Embryonic facial prominence (tissue), 1 donor: ENCODE measurements at regions not wholly inside any gene's neighbourhood (a gene's known extent, or its start where the extent isn't known, plus 50 kb on each side); places are given as distances from the start of the nearest gene placed in this dataset.

Experiments used
- DNase-seq: peaks from one replicate; pipeline ENCODE4 v3.0.0-alpha.2; 2016; ENCODE audit errors: extremely low spot score

- no peak for DNase-seq
Observed at GRCh38 chr15:98519767-98520550, 128.4 kb upstream of the IGF1R start.

DNA sequence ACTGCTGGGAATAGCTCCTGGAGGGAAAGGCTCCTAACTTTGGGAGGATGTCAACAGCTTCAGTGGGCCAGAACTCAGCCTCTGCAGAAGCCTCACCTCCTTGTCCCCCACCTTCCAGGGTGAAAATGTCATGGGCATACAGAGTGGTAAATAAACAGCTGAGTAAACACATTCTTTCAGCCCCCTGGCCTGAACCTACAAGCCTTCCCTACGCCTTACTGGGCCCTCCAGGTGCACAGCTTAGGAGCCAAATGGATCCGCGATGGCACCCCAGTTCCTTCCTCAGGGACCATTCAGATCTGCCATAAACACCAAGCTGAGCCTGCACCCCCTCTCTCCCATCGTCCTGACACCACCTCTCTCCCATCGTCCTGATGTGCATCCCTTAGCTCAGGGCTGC, 126.2 kb upstream of the IGF1R start:
- no peak for DNase-seq

DNA sequence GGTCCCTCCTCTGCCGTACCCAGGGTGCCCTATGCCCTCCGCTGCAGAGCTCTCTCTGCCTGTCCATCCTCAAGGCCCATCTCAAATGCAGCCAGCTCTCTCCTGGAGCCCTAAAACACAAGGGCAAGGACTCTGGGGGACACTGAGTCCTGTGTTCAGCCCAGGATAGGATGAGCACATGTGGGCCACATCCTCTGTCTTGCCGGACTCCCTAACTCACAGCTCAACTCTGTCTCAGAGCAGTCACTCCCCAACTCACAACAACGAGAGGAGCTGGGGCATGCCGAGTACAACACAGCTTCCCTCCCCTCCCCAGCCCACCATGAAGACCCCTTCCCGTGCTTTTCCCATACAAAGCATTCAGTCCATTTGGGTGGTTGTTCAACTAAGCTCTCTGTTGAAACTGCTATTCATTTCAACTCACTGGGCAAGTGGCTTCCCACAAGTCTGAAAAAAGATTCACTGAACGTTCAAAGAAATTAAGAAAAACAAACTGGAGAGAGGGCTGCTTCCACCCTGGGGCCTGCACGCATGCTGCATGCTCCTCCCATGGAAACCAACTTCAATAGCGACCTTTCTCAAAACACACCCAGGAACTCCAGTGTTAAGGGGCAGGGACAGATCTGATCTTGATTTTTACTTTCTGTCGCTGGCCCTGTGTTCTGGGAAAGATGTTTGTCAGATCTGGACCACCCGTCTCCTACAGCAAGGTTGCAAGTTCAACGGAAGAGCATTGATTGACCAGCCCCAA, 124.3 kb upstream of the IGF1R start:
- peak; percentile 74 for DNase-seq

DNA sequence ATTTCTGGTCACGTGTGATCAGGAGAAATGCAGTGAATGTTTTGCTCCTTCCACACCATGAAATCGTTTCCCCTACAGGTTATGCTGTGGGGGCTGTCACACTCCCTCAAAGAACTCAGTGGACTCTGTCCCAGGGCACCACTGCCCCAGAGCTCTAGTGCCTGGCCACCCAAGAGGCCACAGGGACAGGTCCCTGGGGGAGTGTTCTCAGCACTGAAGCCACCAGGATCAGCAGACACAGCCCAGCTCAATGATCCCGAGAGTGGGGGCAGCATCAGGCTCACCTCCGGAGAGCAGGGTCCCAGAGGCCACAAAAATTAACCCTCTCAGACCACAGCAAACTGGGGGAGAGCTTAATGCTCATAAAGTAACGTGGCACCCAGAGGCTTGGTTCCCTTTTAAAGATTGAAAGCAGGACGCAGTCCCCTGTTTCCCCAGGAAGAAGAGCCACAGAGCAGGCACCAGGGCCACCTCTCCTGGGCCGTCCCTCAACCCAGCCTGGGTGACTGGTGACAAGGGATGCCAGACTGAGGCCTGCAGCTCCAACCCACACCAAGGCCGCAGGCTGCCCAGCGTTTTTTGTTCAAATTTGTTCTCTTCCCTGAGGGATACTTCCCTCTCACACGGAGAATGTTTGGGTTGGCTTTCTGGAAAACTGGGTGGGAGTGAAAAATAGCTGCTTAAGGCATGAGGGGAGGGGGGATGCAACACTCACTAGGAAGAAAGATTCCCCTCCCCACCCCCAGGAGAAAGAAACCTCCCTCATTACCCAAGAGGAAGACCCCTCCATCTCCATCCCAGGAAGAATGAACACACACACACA, 123.3 kb upstream of the IGF1R start:
- no peak for DNase-seq

DNA sequence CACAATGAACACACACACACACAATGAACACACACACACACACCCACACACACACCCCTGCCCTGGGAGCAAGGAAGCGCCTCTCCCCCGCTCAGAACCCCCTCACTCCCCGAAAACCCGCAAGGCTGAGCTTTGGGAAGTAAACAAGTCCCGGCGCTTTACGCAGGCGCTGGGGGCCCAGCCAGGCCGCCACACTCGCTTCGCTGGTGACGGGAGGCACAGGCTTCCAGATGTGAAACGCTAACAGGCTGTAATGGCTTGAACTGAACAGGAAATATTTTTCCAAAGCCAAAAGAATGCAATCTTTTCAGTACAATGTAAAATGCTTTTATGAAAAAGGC, 122.7 kb upstream of the IGF1R start:
- peak; percentile 79 for DNase-seq

DNA sequence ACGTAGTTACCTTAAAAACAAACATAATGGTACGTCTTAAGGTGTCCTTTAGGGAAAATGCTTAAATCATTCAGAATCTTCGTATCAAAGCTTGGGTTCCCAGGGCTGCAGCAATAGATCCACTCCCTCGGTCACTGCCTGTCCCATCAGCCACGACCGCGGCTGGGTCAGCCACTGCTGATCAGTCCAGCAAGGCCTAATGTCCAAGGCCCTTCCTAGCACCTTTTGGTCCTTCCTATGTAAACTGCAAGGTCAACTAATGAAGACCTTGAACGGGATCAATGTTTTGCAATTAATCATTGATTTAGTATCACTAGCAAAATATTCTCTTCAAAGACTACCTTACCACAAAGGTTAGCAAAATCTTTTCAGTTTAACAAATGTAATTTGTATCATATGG, 122.2 kb upstream of the IGF1R start:
- no peak for DNase-seq

DNA sequence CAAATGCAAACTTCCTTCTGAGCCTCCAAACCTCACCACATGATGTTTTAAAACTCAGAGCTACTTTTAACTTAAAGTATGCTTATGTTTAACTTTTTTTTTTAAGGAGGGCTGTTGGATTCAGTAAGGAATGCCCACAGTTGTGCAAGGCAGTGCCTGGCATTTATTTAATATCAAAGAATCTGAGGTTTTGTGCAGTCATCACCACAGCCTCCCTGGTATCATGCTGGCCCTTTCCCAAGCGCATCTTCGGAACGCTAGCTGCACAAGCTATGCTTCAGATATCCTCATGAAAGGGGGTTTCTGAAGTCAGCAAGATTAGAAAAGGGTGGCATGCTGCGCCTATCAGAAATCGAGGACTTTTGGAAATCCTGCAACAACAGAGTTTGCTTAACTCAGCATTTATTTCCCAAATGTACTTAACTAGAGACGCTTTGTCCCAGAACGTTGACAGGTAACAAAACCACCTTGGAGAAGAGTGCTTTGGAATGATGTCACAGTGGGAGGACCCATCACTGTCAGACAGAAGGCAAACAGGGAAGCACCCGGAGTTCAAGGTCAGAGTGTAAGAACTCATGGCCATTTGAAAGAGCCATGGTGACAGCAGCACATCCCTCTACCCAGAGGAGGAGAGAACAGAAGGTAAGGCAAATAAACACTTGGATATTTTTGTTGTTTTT, 120.2 kb upstream of the IGF1R start:
- no peak for DNase-seq

GRCh38 chr15:98529205-98530145, 118.9 kb upstream of the IGF1R start:
- DNase-seq: no peak

DNA sequence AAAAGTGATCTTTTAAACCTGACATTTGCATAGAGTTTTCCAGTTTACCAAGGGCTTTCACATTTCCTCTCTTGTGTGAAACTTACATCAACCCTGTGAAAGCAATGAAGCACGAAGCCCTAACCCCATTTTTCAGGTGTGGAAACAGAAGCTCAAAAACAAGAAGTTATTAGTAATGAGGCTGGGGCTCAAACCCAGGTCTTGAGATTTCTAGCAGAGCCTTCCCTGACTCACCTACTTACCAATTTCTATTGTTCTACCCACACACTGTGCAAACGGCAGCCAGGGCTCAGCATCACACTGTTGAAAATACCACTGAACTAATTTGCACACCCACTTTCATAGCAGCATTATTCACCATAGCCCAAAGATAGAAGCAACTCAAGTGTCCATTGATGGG, 117.8 kb upstream of the IGF1R start:
- DNase-seq: no peak

GRCh38 chr15:98532063-98532462, 116.3 kb upstream of the IGF1R start:
- no peak for DNase-seq

GRCh38 chr15:98536976-98537375, 111.4 kb upstream of the IGF1R start:
- DNase-seq: no peak

DNA sequence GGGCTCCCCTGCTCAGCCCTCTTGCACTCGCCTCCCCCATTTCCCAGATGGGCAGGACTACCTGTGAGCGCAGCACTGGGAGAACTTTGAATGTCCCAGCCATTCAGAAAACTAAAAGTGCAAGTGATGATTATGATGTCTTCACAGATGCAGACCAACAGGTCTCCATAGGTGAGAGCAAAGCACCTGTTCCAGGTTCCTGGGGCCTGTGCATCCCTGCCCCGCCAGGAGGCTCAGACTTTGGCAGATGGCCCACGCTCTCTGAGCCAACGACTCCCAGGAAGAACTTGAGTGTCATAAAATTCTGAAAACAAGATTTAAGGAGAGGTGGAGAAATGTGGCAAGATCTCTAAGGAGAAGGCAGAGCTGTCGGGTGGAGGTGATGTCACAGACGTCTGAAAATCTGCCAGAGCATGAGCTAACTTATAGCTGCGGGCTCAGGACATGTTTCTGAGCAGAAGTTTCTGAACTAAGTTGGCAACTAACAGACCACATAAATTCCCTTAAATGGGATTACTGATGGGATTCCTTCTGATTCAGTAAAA, 110.8 kb upstream of the IGF1R start:
- no peak for DNase-seq

DNA sequence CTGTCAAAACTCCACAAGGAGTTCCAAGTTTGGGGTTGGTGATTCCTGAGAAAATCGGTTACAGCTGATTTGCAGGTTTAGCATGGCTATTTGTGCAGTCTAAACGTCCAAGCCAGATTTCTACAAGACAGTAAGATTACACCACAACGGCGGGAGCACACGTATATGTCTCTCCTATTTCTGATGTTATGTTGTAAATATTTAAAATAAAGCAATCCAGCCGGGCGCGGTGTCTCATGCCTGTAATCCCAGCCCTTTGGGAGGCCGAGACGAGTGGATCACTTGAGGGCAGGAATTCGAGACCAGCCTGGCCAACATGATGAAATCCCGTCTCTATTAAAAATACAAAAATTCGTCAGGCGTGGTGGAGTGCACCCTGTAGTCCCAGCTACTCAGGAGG, 106.8 kb upstream of the IGF1R start:
- DNase-seq: no peak

DNA sequence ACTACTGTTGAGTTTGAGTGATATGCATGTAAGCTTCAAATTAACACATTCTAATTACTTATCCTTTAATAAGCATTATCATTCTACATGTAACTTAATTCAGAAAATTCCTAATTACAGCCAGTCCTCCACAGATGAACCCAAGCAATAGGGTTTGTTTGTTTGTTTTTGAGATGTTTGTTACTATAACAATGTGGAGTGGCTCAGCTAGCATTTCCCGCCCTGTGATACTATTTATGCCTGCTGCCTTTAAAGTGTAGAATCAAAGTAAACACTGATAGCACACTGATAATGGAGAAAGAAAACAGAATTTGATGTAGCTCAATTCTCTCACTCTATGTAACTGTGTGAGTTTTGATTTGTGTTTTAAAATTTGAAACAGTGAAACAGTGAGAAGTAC, 105.1 kb upstream of the IGF1R start:
- no peak for DNase-seq

- no peak for DNase-seq
Observed at GRCh38 chr15:98546329-98546728, 102.0 kb upstream of the IGF1R start.

DNA sequence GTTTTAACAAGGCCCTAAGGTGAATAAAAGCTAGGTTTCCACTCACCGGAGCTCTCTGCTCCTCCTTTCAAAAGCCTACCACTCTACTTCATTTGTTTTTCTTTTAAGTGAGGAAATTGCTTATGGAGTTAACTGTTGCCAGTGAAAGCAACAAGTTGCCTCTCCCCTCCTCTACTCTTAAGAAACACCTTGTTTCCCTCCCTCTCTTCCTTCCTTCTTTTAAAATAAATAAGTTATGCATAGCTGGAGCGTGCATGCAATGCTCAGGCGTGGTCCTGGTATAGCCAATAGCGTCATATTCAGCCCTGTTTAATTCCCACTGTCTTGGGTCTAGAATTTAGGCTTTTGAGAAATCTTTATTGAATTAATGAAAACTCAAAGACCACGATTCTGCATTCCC, 101.1 kb upstream of the IGF1R start:
- DNase-seq: peak; percentile 32

DNA sequence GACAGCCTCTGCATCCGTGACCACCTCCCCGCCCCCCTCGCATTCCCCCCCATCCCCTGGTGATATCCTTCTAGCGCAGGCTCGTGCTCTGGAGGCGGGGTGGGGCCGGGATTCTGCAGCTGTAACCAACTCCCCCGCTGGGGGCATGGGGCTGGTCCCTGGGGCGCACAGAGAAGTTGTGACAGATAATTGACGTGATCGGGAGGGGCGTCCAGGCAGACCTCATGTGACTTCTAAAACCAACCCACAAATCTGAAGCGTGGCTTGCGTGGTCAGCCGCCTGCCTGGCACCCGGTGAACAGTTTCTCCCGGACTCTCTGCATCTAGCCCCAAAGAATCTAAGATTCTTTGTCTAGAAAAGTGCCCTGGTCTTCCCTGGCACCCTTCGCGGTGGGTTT, 100.6 kb upstream of the IGF1R start:
- DNase-seq: no peak

- peak; percentile 79 for DNase-seq
Observed at GRCh38 chr15:98548139-98548971, 100.0 kb upstream of the IGF1R start.

DNA sequence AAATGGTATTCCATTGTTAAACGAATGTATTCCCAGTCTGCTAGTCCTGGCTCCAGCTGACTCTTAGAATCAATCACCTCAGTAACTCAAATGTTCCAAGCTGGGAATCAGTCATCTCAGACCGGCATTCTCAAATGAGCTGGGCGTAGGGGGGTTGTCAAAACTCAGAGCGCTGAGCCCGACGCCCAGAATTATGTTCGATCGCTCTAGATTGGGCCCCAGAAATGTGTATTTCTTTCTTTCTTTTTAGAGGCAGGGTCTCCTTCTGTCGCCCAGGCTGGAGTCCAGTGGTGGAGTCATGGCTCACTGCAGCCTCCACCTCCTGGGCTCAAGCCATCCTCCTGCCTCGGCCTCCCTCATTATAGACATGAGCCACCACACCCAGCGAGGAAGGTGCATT, 99.3 kb upstream of the IGF1R start:
- no peak for DNase-seq

DNA sequence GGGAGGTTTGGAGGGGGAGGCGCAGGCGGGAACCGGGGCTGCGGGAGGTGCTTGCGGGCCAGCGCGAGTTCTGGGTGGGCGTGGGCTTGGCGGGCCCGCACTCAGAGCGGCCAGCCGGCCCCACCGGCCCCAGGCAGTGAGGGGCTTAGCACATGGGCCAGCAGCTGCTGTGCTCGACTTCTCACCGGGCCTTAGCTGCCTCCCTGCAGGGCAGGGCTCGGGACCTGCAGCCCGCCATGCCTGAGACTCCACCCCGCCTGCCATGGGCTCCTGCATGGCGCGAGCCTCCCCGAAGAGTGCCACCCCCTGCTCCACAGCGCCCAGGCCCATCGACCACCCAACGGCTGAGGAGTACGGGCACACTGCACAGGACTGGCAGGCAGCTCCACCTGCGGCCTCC, 98.6 kb upstream of the IGF1R start:
- DNase-seq: no peak
